Iris pigment epithelial cell (primary cell): ENCODE measurements at regions not wholly inside any gene's neighbourhood (a gene's known extent, or its start where the extent isn't known, plus 50 kb on each side); places are given as distances from the start of the nearest gene placed in this dataset.

Source experiments
- DNase-seq: peaks from one replicate; pipeline ENCODE4 v3.0.0-alpha.2; 2011; ENCODE audit warnings: low read depth

DNA sequence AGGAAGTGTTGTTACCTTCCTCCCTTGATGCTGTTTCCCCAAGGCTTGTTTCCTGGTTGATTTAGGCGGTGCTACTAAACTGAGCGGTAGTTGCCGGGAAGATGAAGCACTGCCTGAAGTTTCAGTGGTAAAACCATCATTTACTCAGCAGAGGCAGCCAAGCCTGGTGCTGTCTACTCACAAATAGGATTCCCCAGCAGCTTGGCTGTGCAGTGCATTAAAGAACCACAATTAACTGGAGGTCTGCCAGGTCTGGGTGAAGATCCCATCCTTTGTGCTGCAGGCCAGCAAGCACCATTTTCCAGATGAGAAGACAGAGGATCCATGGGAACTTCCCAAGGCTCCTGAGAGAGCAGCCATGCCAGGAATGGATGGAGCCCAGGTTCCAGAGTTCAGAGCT is 231.9 kb upstream of the E2F8 start:
- DNase-seq: peak; percentile 22

DNA sequence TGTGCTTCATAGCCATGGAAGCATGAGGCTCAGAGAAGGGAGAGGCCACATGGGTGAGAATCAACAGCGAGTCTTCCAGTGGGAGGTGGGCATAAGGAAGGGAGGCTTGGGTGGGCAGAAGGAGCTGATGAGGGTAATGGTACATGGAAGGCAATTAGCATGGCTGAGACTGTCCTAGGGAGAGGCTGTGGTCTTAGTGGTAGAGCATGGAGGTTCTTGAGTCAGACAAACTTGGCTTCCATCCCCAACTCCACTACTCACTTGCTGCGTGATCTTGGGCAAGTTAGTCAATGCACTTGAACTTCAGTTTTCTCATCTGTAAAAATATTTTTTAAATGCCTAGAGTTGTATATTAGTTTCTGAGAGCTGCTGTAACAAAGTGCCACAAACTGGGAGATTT is 227.2 kb upstream of the E2F8 start:
- no peak for DNase-seq

DNA sequence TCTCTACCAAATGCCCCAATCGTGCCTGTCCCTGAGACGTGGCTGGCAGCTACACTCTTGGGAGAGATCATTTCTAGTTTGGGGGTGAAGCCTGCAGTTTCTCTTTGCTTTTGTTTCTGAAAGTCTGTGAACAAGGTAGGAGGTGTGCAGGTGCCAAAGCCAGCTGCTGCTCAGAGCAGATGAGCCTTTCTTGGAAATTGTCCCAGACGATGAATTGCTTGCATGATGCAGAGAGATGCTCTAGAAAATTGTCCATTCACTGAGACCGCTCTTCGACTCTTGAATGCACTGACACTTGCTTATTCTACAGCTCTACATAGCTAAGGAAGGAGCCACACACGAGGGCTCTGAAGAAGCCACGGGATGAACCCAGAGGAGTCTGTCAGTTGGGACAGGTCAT is 225.6 kb upstream of the E2F8 start:
- no peak for DNase-seq

DNA sequence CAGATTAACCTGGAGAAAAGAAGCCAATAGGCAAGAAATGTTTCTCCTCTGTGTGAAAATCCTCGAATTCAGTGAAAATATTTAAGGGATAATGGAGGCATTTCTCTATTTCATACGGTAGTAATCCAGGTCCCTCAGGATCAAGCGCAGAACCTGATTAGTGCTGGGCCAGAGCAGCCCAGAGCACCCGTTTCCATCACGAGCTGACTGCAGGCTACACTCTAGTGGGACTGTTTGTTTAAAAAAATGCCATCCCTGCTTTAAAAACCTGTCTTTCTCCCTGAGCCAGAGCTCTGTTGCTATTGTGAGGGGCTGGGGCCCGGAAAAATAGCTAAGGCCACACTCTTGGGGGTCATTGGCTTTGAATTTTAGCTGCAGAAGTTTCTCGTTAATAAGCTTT is 223.2 kb upstream of the E2F8 start:
- DNase-seq: no peak

DNA sequence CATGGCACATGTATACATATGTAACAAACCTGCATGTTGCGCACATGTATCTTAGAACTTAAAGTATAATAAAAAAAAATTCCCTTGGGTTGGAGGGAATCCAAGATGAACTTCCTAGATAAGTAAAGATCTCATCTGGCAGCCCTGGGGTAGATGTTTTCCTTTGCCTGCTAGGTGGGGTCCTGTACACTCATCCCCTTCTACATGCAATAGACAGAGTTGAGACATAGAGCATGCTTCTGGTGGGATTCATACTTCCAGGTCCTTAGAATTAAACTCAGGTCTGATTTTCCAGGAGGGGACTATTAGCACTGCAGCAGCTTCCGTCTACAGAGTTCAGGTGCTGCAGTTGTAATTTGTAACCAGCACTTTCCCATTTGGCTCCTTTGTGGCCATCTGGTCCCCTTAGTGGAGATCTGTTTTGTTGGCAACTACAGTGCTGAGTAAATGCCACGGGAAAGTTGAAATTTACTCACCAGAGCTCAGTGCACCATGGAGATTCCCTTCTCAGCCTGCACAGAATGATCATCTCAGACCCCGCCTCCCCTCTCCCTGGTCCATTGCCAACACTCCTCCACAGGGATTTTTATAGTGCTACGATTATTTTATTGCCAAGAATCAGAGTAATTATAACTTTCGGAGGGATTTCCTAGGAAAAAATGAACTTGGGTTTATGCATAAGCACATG is 220.1 kb upstream of the E2F8 start:
- no peak for DNase-seq

DNA sequence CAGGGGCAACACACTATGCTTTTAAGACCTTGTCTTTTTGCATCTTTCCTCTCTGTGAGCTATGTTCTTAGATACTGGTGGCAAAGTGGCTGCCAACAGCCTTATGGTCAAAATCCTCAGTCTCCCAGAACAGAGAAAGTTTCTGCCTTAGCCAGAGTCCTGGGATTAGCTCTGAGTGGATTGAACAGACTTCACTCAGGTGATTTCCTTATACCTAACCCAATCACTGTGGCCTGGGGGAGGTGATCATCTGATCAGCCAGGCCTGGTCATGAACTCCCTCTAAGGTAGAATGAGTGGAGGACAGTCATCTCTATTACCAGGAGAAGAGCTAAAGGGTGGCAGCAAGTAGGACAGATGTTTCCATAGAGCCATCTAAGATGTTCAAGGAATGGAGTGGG is 218.5 kb upstream of the E2F8 start:
- no peak for DNase-seq

DNA sequence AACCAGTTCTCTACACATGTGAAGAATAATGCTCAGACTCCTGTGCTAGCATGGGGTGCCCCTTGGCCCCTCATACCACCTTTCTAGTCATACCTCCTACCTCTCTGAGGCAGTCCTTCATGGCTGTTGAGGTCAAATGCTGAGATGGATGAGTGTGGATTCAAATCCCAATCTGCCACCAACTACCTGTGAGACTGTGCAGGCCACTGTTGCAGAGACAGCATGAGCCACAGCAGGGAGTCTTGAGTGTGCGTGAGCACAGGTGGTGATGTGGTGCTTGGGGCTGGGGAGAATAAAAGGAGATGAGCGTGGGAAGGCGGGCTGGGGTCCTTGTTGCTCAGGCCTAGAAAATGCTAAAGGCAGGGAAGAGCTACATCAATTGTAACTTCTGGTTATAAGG is 218.0 kb upstream of the E2F8 start:
- DNase-seq: no peak

DNA sequence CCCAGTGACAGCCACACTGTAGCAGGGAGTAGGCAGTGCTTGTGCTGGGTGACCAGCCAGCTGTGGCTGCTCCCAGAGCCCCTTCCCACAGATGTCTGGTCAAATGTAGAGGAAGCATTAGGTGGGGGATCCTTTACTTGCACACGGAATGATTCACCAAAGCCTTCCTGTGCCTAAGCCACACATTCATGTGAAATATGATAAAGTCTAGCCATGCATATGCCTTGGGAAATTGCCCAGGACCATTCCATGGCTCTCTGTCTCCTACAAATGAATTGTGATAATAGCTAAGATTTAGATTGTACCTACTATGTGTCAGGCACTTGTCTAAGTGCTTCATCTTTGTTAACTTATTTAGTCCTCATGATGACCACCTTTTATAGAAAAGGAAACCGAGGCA is 217.5 kb upstream of the E2F8 start:
- peak; percentile 23 for DNase-seq

DNA sequence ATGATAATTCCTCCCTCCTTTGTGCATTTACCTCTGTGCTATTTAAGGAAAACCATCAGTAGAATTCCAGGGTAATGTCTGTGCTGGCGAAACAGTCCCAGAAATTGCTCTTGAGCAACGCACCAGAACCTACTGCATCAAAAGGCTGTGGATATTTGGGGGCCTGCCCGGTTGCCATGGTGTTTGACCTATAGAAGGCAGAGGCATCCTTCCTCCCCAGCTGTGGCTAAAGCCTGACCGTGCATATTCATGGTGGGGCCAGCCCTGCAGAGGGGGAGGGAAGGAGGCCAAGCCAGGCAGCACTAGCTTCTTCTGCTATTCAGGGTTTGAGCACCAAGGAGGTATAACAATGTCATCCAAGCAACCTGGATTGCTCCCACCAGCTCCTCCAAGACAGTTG is 215.0 kb upstream of the E2F8 start:
- no peak for DNase-seq

DNA sequence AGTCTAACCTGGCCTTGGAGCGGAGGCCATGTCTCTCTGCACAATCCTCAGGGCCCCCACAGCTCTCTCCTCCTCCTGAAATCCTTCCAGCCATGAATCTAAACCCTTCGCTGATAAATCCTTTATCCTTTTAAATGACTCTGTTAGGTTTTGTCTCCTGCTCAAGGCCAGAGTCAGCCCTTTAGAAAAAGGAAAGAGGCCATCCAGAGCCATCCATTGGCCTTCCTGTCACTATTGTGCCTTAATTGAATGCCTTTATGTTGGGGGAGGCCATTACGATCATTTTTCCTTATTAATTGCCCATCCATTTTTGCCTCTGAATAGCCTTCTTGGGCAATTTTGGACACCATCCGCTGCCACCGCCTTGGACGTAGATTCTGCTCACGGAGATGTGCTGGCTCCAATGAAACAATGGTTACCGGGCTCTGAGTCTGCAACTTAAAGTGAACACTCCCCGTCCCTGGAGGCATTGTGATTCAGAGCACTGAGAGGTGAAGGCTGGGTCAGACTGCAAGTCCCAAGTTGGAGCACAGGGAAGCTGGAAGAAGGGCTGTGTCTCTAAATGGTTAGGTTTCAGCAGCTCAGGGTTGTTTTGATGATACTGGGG is 213.0 kb upstream of the E2F8 start:
- DNase-seq: peak; percentile 24

DNA sequence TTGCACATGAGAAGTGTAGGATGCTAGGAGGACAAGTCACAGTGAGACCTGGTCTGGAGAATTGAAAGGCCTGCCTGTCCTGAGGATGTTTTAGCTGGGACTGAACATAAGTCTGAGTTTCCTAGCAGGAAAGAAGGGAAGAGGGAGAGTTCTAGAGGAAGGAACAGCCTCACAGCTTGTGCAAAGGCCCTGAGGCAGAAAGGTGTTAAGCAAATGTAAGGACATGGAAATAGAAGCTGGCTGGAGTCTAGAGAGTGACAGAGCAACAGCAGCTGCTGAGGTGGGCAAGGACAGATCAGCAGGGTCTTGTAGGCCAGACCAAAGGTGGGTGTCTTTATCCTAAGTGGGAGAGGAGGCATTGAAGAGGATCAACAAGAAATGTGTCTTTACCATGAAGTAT is 210.9 kb upstream of the E2F8 start:
- DNase-seq: no peak

DNA sequence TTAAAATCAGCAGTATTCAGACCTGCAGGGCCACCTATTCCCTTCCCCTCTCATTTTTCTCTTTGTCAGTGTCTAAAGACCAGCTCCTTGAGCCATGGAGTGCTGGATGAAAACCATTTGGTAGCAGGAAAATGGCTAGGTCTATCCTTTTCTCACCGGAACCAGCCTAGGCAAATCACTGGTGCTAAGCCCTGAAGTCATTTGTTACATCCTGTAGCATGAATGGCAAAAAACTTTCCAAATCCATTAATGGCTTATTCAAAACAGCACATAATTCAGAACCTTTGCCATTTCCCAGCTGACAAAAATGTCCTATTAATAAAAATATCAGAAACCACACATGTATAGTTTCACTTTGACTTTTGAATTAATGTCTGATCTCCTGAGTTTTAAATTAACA is 209.5 kb upstream of the E2F8 start:
- DNase-seq: no peak

DNA sequence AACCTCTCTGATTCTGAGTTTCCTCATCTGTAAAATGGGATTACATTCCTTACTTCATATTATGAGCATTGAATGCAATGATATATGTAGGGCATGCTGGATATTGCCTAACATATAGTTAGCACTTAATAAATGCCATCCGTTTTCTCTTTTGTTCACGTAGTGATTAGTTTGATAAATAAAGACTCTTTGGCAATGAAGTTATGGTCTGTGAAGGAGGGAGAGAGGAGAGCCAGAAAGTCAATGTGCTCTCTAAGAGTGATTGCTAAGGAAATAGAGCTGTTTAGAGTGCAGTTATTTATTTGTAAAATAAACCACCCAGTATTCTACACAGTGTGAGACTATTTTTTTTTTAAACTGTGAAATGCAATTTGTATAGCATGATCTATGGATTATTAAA is 207.9 kb upstream of the E2F8 start:
- no peak for DNase-seq

DNA sequence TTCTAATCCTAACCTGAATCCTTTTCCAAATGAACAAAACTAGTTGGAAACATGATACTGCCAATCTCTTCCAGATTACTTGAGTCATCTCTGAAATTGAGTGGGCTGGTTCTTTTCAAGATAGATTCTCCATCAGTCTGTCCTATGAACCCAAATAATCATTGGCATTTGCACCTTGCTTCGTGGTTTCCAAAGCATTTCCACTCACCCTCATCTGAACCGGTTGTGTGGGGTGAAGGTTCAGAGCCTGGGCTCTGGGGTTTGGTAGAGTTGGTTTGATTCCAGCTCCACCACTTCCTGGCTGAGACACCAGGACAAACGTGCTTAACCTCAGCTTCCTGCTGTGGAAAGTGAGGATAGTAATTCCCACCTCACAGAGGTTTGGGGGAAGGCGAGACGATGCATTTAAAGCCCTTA is 206.4 kb upstream of the E2F8 start:
- peak; percentile 35 for DNase-seq

DNA sequence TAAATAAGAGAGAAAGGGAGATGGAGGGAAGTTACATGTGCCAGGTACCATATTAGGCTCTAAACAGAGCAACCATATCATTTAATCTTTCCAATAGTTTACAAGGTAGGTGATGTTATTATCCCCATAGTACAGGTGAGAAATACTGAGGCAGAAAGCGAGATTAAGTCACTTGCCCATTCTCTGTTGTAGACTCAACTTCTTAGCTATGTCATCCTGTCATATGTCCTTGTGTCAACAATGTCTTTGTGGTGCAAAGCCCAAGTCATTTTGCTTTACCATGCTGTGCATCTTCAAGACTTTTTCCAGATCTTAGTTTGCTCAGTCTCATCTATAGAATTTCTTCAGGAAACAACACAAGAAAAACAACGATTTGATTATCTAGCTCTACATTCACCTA is 205.0 kb upstream of the E2F8 start:
- no peak for DNase-seq

DNA sequence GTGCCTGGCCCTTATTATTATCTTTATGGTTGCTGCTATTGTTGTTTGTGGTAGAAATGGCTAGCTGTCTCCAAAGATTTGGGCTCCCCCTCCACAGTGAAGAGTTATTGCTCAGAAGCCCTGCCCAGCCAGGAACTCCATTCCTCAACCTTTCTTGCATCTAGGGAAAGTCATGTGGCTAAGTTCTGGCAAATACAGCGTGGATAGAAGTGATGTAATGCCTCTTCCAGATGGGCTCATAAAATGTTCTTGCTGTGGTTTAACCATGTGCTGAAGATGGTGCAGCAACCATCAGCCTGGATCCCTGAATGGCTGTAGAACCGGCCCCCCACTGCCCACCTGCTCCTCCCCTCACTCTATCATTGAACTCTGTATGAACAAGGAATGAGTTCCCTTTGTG is 203.5 kb upstream of the E2F8 start:
- peak; percentile 20 for DNase-seq

DNA sequence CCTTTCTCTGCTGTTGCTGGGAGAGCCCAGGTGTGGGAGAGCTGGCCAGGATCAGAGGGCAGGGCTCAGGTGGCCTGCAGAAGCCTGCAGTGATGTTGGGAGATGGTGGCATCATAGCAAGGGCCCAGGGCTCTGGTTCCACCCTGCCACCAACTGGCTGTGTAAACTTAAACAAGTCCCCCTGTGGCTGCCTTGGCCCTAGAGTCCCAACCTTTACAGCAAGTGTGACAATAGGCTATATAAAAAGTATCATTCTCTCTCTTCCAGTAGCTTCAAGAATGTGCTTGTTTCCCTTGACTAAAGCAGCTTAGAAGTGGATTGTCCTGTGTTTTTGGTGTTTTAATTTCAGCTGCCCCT is 201.8 kb upstream of the E2F8 start:
- DNase-seq: no peak

DNA sequence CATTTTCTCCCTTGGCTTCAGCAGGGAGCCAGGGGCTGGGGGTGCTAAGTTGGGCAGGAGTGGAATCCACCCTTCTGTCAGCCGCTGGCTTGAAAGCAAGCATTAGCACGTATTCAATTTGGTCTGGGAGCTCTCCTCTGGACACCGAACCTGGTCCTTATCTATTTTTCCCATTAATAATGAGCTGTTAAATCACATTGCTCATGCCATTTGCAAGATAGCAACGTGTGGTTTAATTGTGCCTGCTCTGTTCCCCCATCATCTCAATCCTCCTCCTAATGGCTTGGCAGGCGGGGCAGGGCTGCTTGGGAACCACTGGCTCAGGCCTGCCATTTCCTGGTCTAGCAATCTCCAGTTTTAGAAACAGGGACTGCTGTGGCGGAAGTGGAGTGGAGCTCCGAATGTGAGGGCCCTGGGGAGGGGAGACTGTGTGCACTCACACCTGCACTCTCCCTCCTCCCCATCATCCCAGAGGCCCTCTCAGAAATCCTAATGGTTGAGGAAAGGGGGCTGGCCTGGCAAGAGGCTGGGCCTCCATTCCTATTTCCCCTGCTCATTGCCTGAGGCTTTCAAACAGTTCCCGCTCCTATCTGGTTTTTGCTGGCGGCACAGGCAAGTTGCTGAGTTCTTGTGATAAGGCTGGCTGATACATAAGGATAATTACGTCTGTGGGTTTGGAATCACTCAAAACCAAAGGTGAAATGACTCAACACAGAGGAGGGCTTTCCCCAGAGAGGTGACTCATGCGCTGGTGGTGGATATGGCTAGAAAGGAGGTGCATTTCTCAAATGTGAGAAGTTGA is 201.2 kb upstream of the E2F8 start:
- DNase-seq: peak; percentile 97

DNA sequence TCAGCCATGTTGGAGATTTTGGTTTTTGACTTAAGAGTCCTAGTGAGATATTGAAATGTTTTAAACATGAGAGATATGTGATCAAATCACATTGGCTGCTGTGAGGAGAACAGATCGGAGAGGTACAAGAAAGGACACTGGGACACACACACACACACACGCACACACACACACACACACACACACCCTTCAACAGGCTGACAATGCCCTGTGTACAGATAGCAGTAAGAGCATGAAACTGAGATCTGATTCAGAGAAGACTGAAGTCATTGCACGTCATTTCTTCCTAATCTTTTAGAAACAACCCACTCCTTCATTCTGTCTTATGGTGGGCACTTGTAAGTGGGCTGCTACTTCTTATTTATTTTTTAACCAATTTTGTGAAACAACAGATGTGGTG is 200.5 kb upstream of the E2F8 start:
- DNase-seq: no peak

DNA sequence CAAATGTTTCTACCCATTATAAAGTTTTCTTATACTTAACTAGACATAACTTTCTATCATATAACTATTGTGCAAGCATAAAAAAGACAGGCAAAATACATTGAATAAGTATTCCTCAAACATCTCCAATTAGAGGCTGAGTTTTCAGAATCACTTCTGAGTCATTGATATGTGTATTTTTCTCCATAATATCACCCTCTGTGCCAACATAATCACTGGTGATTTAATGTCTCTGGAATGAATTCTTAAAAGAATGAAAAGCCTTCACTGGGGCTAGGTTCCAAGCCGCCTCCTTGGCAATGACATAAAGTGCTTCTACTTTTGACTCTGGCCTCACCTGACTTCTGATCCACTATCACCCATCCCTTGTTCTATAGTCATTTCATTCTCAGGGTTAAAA is 197.0 kb upstream of the E2F8 start:
- peak; percentile 76 for DNase-seq

DNA sequence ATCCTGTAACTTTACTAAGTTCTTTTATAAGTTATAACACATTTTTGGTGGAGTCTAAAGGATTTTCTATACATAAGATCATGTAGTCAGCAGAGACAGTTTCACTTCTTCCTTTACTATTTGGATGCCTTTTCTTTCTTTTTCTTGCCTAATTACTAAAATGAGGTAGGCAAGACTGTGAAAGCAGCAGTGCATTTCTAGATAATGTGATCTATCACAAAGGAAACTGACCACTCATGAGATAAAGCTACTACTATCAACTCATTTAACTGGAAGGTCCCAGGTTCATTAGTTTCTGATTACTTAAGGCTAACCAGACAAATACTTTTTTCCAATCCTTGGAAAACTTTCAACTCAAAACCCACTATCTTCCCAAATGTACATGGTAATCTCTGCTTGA is 196.2 kb upstream of the E2F8 start:
- no peak for DNase-seq

DNA sequence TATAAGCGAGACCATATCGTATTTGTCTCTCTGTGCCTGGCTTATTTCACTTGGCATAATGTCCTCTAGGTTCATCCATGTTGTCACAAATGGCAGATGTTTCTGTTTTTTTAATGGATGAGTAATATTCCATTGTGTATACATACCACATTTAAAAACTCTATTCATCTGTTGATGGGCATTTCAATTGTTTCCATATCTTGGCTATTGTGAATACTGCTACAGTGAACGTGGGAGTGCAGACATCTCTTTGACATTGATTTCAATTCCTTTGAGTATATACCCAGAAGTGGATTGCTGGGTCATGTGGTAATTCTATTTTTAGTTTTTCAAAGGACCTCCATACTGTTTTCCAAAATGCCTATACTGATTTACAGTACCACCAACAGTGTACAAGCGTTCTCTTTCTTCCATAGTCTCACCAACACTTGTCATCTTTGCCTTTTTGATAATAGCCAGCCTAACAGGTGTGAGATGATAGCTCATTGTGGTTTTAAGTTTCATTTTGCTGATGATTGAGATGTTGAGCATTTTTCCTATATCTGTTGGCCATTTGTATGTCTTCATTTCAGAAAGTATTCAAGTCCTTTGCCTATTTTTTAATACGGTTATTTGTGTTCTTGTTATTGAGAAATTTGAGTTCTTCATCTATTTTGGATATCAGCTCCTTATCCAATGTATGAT is 194.7 kb upstream of the E2F8 start:
- DNase-seq: no peak

DNA sequence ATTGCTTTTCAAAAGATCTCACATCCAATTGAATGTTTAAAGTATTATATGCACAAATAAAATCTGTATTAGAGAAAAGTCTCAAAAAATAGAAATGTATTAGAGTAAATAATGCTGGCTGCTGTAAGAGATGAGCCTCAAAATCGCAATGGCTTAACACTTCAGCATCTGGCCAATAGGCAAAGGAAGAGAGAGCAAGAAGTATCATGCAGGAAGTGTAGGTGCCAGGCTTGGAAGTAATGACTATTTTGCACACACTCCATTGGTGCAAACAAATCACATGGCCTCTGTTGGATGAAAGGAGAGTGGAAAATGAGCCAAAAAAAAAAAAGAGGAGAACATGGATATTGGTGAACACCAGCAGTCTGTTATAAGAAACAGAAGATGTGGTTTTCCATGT is 193.0 kb upstream of the E2F8 start:
- no peak for DNase-seq
